ENCODE measurements at regions not wholly inside any gene's neighbourhood (a gene's known extent, or its start where the extent isn't known, plus 50 kb on each side); places are given as distances from the start of the nearest gene placed in this dataset.

GRCh38 chr13:30110301-30111070, 196.9 kb downstream of the KATNAL1 start:
- ATAC-seq = no peak
- DNase-seq = no peak
- intact Hi-C loops (cut with DNase I) = loop anchor here (5.0 to 10.0 kb wide), 4 partner anchors 263 to 603 kb away; no protein-coding TSS in a partner anchor

- ATAC-seq (no peak), DNase-seq (no peak)
- intact Hi-C loops (cut with DNase I) = loop anchor here (5.0 to 10.0 kb wide), 4 partner anchors 262 to 602 kb away; no protein-coding TSS in a partner anchor
These were observed 197.7 kb downstream of the KATNAL1 start for GRCh38 chr13:30109471-30110135.

- no peak for DNase-seq
- ATAC-seq = no peak
- intact Hi-C loops (cut with DNase I) = no loop called here
These were observed 198.5 kb downstream of the KATNAL1 start for GRCh38 chr13:30108913-30109237.

DNA sequence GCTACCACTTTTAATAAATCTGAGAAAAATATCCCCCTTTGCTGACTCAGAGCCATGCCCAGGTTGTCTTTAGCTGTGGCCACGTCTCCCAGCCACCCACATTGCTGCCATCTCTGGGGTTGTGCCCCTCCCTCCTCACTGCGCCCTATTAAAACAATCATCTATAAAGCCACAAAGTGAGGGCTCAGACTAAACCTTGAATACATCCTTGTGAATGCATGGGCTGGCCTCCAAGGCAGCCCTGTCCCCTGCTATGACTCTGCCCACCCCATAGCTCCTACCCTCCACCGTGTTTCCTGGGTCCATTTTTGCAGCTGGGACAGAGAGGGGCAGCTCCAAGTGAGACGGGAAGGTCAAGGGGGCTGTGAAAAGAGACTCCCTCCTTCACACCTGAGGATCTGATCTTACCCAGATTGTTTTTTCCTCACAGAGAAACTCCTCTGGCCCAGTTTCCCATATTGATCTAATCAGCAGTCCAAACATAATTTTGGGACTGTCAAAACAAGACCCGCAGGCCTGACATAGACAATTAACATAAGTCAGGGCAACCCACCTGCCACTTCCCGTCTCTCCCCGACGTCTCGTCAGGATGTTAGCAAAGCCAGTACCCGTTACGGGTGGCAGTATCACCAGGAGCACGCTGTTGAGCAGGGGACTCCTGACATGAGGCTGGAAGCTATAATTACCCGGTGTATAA, 199.0 kb downstream of the KATNAL1 start:
- intact Hi-C loops (cut with DNase I) = no loop called here
- DNase-seq (no peak), ATAC-seq (no peak)

DNA sequence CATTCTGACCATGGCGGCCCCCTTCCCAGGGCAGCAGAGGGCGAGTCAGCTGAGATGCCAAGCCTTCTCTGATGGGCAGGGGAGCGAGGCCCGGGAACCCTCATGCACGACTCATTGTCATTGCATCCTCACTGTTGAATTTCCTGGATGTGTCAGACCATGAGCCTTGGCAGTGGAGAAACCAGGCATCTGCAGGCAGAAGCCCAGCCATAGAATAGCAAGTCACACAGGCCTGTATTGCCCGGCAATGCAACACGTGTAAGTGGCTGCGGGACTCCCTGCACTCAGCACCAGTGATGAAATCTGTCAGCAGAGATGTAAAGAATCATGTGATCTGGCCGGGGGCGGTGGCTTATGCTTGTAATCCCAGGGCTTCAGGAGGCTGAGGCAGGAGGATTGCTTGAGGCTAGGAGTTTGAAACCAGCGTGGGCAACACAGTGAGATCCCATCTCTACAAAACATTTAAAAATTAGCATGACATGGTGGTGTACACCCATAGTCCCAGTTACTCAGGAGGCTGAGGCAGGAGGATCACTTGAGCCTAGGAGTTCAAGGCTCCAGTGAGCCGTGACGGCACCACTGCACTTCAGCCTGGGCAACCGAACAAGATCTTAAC, 199.7 kb downstream of the KATNAL1 start:
- ATAC-seq (peak in 1 of 2 donors; percentile 20), DNase-seq (no peak)
- intact Hi-C loops (cut with DNase I) = no loop called here

DNA sequence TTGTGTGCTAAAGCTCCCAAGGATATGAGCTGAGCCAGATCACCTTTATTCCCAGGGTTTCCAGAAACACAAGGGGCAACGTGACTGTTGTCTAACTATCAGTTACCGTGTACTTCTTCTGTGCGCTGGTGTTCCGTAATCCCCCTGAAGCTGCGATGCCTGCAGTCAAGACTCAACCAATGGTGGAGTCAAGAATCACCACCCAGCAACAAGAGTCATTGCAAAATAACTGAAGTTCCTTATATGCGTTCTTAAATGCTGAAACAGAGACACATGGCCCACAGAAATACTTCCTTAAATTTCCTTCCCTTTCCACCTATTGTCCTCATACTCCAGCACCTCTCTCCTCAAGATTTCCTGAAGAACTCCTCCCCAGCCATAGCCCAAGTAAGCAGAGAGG, 200.2 kb downstream of the KATNAL1 start:
- ATAC-seq = no peak

GRCh38 chr13:30105381-30105780, 202.0 kb downstream of the KATNAL1 start:
- intact Hi-C loops (cut with DNase I) = no loop called here
- ATAC-seq = peak; percentile 30 to 56
- no peak for DNase-seq

More for the DNA sequence above, 200.2 kb downstream of the KATNAL1 start:
- intact Hi-C loops (cut with DNase I) = no loop called here
- no peak for DNase-seq

DNA sequence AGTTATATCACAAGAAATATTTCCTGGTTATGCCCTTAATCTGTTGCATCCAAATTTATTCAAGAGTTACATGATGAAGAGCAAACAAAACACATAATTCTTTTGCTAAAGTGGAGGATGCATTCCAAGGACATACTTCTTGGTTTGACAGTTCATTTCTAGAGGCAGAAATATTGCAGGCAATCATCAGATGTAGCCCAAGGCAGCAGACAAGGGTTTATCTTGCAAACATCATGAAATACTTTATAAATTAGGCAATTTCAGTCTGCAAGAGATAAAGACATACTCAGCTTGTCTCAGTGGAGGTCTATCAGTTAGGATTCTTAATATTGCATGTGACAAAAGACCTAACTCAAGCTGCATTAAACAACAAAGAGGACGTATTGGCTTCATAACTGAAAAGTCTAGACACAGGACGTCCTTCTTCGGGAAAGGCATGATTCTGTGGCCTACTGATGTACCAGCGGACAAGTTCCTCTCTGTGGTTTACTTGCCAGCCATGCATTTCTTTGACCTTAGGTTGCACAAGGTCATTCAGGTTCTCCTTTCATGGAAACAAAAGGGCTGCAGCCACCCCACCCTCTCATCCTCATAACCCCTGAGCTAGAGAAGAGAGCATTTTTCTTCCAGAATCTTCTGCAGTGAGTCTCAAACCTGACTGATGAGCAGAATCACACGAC, 204.1 kb downstream of the KATNAL1 start:
- intact Hi-C loops (cut with DNase I) = no loop called here
- DNase-seq = no peak
- ATAC-seq = no peak

- DNase-seq (no peak), ATAC-seq (no peak)
- intact Hi-C loops (cut with DNase I) = no loop called here
These were observed 207.1 kb downstream of the KATNAL1 start for GRCh38 chr13:30100226-30100625.

DNA sequence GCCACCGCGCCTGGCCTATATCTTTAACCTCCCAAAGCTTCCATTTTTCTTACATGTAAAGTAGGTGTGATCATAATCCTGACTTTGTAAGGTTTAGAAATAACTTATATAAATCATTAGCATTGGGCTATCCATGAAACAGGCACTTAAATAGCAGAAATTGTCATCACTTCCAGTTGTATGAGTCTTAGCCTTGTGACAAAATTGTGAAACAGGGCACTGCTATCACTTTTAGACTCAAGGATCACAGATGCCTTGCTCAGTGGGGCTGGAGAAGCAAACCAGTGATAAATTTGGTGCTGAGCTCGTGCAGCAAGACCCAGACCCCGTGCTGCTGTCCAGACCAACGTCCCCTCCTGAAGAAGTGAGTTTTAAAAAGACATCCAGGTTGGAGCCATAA, 209.7 kb downstream of the KATNAL1 start:
- intact Hi-C loops (cut with DNase I) = no loop called here
- ATAC-seq (no peak), DNase-seq (no peak)

- DNase-seq = no peak
- intact Hi-C loops (cut with DNase I) = no loop called here
- ATAC-seq = no peak
These were observed 210.3 kb downstream of the KATNAL1 start for GRCh38 chr13:30097089-30097488.

GRCh38 chr13:30094015-30094414, 213.3 kb downstream of the KATNAL1 start:
- DNase-seq = no peak
- intact Hi-C loops (cut with DNase I) = no loop called here

DNA sequence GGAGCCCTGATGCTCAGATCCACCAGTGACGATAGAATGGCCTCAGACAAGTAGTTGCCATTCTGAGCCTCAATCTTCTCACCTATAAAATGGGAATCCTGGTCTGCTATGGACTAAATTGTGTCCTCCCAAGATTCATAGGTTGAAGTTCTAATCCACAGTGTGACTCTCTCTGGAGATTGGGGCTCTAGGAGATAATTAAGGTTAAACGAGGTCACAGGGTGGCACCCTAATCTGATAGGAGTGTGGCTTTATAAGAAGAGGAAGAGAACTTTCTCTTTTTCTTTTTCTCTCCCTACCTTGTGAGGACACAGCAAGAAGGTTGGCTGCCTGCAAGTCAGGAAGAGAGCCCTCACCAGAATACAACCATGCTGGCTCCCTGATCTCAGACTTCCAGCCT, 214.1 kb downstream of the KATNAL1 start:
- ATAC-seq = no peak
- intact Hi-C loops (cut with DNase I) = no loop called here
- DNase-seq = no peak

More at GRCh38 chr13:30094015-30094414, 213.3 kb downstream of the KATNAL1 start:
- no peak for ATAC-seq

DNA sequence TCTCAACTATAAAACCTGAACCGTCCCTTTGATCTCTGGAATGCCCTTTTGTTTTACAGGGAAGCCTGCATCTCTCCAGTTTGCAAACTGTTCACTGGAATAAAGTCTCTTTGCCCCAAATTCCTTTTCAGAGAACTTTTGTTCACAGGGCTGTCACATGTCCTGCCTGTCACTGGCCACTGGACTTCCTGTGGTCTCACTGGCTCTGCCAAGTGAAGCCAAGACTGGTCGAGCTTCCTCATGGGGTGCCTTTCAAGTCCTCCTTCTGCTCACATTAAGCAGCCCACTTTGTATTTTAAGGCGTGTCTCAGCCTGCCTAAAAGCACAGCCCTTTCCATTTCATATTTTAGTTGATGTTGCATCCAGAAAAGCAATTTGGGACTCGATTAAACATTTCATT, 215.7 kb downstream of the KATNAL1 start:
- DNase-seq (no peak), ATAC-seq (no peak)
- intact Hi-C loops (cut with DNase I) = no loop called here

- intact Hi-C loops (cut with DNase I) = no loop called here
- no peak for ATAC-seq
These were observed 216.3 kb downstream of the KATNAL1 start for GRCh38 chr13:30091035-30091434.

DNA sequence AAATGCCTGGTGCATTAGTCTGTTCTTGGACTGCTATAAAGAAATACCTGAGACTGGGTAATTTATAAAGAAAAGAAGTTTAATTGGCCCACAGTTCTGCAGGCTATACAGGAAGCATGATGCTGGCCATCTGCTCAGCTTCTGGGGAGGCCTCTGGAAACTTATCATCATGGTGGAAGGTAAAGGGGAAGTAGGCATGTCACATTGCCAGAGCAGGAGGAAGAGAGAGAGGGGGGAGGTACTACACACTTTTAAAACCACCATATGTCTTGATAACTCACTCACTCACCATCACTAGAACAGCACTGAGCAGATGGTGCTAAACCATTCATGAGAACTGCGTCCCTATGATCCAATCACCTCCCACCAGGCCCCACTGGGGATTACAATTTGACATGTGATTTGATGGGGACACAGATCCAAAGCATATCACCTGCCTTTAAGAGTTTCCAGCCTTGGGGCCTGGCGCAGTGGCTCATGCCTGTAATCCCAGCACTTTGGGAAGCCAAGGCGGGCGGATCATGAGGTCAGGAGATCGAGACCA, 219.0 kb downstream of the KATNAL1 start:
- intact Hi-C loops (cut with DNase I) = no loop called here
- ATAC-seq = no peak
- DNase-seq = no peak

More at GRCh38 chr13:30091035-30091434, 216.3 kb downstream of the KATNAL1 start:
- no peak for DNase-seq

DNA sequence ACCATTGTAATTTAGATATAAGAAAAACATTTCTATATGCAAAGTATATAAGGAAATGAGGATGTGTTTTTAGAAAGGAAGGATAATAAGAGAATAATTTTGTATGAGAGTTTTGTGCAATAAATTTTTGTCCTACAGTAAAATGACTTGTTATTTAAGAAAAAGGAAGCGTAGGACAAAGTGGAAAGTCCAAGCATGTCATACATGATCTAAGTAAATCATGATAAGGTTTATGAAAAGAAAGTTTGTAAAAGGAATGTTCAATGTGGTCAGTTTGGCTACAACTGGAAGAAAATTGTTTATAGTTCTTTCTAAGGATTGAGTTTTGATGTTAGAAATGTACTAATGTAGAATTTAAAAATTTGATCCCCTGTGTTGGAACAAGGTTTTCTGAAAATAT, 222.3 kb downstream of the KATNAL1 start:
- ATAC-seq (no peak), DNase-seq (no peak)
- intact Hi-C loops (cut with DNase I) = no loop called here

GRCh38 chr13:30082391-30082790, 225.0 kb downstream of the KATNAL1 start:
- no peak for ATAC-seq

DNA sequence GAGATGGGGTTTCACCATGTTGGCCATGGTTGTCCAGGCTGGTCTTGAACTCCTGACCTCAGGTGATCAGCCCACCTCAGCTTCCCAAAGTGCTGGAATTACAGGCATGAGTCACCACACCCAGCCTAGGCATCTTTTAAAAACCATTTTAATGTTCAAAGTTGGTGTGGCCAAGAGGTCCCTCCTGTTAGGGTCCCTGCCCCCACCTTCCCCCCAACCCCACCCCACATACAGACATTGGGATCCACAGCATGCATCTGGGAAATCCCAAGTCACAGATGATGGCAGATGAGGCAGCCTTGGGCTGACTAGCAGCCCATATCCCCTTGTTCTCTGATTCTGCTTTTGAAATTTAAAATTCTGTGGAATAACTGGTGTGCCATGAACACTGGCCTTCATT, 226.0 kb downstream of the KATNAL1 start:
- ATAC-seq = no peak
- intact Hi-C loops (cut with DNase I) = no loop called here
- DNase-seq = no peak

More at GRCh38 chr13:30082391-30082790, 225.0 kb downstream of the KATNAL1 start:
- intact Hi-C loops (cut with DNase I) = no loop called here
- no peak for DNase-seq

All from left cardiac atrium (tissue), 4 donors.